Transverse colon (tissue), 4 donors: ENCODE measurements at regions not wholly inside any gene's neighbourhood (a gene's known extent, or its start where the extent isn't known, plus 50 kb on each side); places are given as distances from the start of the nearest gene placed in this dataset.

Source experiments
- POLR2A ChIP-seq: fragments of 450-650 bp; IDR thresholded peaks from one replicate; pipeline ENCODE4 v1.6.1; 2016; ENCODE audit warnings: antibody characterized with exemption, mild to moderate bottlenecking, moderate library complexity
- POLR2AphosphoS5 ChIP-seq, 3 donors: sonication (generic); formaldehyde crosslinking; IDR thresholded peaks; one replicate each; pipeline ENCODE4 v1.6.1; 2016; ENCODE audit warnings: antibody characterized with exemption in 3 of 3
- TF ChIP-seq, protein P1 (sequence below), 5 experiments: fragments of 200-600 bp in 3 of 5; fragments of 450-650 bp in 2 of 5; sonication (generic) in 3 of 5; IDR thresholded peaks; 1 replicate in 2 of 5; 2 replicates in 3 of 5; pipeline ENCODE4 v1.5.1; 2016 to 2017; ENCODE audit warnings: antibody characterized with exemption in 5 of 5, inconsistent platforms in 3 of 5, mild to moderate bottlenecking in 2 of 5, moderate library complexity in 1 of 5

DNA sequence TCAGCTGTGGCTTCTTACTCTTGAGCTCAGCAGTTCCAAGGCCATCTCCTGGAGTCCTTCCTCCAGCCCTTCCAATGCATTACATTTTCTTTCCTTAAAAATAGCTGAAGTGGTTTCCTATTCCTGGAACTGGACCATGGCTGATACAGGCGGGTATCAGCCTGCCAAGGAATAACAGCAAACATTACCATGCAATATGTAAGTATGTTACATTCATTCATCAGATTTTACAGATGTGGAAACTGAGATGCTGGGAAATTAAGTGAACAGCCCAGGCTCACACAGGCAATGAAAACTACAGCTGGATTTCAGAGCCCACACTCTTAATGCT lies 100.4 kb downstream of the NRN1 start:
- TF ChIP-seq, protein P1, sequence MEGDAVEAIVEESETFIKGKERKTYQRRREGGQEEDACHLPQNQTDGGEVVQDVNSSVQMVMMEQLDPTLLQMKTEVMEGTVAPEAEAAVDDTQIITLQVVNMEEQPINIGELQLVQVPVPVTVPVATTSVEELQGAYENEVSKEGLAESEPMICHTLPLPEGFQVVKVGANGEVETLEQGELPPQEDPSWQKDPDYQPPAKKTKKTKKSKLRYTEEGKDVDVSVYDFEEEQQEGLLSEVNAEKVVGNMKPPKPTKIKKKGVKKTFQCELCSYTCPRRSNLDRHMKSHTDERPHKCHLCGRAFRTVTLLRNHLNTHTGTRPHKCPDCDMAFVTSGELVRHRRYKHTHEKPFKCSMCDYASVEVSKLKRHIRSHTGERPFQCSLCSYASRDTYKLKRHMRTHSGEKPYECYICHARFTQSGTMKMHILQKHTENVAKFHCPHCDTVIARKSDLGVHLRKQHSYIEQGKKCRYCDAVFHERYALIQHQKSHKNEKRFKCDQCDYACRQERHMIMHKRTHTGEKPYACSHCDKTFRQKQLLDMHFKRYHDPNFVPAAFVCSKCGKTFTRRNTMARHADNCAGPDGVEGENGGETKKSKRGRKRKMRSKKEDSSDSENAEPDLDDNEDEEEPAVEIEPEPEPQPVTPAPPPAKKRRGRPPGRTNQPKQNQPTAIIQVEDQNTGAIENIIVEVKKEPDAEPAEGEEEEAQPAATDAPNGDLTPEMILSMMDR (IDR thresholded peaks at IDR 0.05) = no peak
- TF ChIP-seq POLR2AphosphoS5 (IDR thresholded peaks at IDR 0.05) (no peak), POLR2A (no peak)
